SW 1271 (cell line): ENCODE measurements at regions not wholly inside any gene's neighbourhood (a gene's known extent, or its start where the extent isn't known, plus 50 kb on each side); places are given as distances from the start of the nearest gene placed in this dataset.

ENCODE experiments used
- DNase-seq, 2 experiments: peaks; one replicate each; lab custom pipeline; 2025; lab: John Stamatoyannopoulos, UW

GRCh38 chr12:98146487-98146886 lies 368.9 kb upstream of the TMPO start:
- DNase-seq: no peak

- no peak for DNase-seq
Observed at GRCh38 chr12:98149270-98149669, 366.1 kb upstream of the TMPO start.

- DNase-seq: no peak
Observed at GRCh38 chr12:98149691-98150210, 365.6 kb upstream of the TMPO start.

GRCh38 chr12:98151105-98151590 lies 364.2 kb upstream of the TMPO start:
- no peak for DNase-seq

- no peak for DNase-seq
Observed at GRCh38 chr12:98151984-98152383, 363.4 kb upstream of the TMPO start.

- no peak for DNase-seq
Observed at GRCh38 chr12:98154850-98155249, 360.5 kb upstream of the TMPO start.

- DNase-seq: no peak
Observed at GRCh38 chr12:98156697-98157096, 358.7 kb upstream of the TMPO start.

- DNase-seq: no peak
Observed at GRCh38 chr12:98162906-98163678, 352.3 kb upstream of the TMPO start.

GRCh38 chr12:98172304-98172703 lies 343.1 kb upstream of the TMPO start:
- no peak for DNase-seq

- DNase-seq: no peak
Observed at GRCh38 chr12:98172801-98173200, 342.6 kb upstream of the TMPO start.

GRCh38 chr12:98173773-98174427 lies 341.5 kb upstream of the TMPO start:
- no peak for DNase-seq

- DNase-seq: no peak
Observed at GRCh38 chr12:98174428-98174809, 341.0 kb upstream of the TMPO start.

GRCh38 chr12:98178126-98178525 lies 337.3 kb upstream of the TMPO start:
- DNase-seq: no peak

- no peak for DNase-seq
Observed at GRCh38 chr12:98179151-98179550, 336.2 kb upstream of the TMPO start.

- DNase-seq: no peak
Observed at GRCh38 chr12:98180603-98181002, 334.8 kb upstream of the TMPO start.

GRCh38 chr12:98182821-98183220 lies 332.6 kb upstream of the TMPO start:
- no peak for DNase-seq

GRCh38 chr12:98185606-98186005 lies 329.8 kb upstream of the TMPO start:
- no peak for DNase-seq

GRCh38 chr12:98188650-98189077 lies 326.7 kb upstream of the TMPO start:
- no peak for DNase-seq

GRCh38 chr12:98194591-98194990 lies 320.8 kb upstream of the TMPO start:
- DNase-seq: no peak

- DNase-seq: no peak
Observed at GRCh38 chr12:98198261-98198982, 317.0 kb upstream of the TMPO start.

- DNase-seq: no peak
Observed at GRCh38 chr12:98208816-98209215, 306.6 kb upstream of the TMPO start.

GRCh38 chr12:98211909-98212695 lies 303.3 kb upstream of the TMPO start:
- DNase-seq: no peak
